ENCODE measurements at regions not wholly inside any gene's neighbourhood (a gene's known extent, or its start where the extent isn't known, plus 50 kb on each side); places are given as distances from the start of the nearest gene placed in this dataset.

DNA sequence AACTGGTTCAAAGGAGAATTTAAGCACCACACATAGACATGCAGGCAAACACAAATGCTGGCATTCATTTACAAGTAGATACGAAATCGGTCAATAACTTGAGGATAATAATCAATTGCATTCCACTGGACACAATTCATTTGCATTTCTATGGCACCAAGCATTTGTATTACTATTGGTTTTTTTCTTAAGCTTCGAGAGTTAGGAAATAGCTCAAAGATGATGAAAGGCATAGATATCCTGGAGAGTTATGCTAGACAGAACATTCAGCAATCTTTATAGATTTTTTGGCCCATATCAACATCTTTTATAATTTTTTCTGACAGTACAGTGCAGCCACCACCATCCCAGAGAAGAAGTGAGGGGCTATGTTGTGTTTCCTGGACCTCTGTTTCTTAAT, 544.4 kb downstream of the MIAT start:
- TF ChIP-seq GATA3 (IDR thresholded peaks at IDR 0.05; ENCODE audit: low read depth, low read length) (no peak), GATA2 (IDR thresholded peaks at IDR 0.05; ENCODE audit: low read depth, low read length) (no peak)

GRCh38 chr22:27203276-27203660, 545.9 kb downstream of the MIAT start:
- no peak for TF ChIP-seq GATA3 (IDR thresholded peaks at IDR 0.05; ENCODE audit: low read depth, low read length)
- no peak for TF ChIP-seq GATA2 (IDR thresholded peaks at IDR 0.05; ENCODE audit: low read depth, low read length)

DNA sequence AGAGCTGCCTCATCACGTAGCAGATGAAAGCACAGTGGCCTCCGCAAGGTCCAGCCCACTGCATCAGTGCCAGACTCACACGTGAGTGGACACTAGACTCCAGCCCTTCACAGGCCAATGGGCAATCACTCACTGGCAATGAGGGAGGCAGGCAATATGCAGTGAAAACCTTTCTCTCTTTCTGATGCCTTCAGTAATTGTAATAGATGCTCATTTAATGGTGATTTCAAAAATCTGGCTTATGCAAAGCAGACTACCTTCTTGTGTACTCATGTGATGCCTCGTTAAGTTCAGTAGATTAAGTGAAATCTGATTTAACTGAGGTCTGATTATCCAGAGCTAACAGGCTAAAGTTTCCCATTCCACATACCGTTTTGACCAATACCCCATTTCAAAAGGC, 546.9 kb downstream of the MIAT start:
- TF ChIP-seq GATA2 (IDR thresholded peaks at IDR 0.05; ENCODE audit: low read depth, low read length) (no peak), GATA3 (IDR thresholded peaks at IDR 0.05; ENCODE audit: low read depth, low read length) (no peak)

- TF ChIP-seq GATA3 (IDR thresholded peaks at IDR 0.05; ENCODE audit: low read depth, low read length) (no peak), GATA2 (IDR thresholded peaks at IDR 0.05; ENCODE audit: low read depth, low read length) (no peak)
These were observed 547.4 kb downstream of the MIAT start for GRCh38 chr22:27204817-27205216.

GRCh38 chr22:27205492-27206373, 548.3 kb downstream of the MIAT start:
- TF ChIP-seq GATA3 (IDR thresholded peaks at IDR 0.05; ENCODE audit: low read depth, low read length), result no peak
- TF ChIP-seq GATA2 (IDR thresholded peaks at IDR 0.05; ENCODE audit: low read depth, low read length), result no peak

DNA sequence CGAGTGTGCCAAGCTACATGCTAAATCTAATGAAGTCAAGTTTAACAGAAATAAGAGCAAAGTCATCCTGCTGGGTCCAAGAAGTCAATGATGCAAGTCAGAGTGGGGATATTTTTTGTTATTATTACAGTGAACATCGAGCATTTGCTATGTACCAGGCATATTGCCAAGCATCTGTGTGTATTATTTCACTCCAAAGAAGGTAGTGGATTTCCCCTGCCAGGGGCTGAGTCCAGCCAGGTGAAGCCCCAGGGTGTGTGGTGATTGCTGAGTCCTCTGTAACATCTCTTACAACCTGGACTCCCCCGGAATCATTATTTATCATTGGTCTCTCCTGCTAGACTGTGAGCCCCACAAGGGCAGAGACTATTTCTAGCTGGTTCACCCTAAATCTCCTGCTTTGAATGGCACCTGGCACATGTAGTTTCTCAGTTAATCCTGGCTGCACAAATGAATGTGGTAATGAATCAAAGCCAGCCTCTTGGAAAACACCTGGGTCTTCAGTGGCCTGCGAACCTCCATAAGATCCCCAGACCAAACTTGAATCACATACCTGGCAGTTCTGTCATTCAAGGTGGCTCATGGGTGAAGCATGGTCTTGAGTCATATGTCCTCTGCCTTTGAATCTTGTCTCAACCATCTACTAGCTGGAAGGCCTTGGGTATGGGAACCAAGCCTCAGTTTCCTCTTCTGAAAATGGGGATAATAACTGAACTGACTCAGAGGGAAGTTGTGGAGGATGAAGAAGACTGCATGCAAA, 549.2 kb downstream of the MIAT start:
- no peak for TF ChIP-seq GATA2 (IDR thresholded peaks at IDR 0.05; ENCODE audit: low read depth, low read length)
- no peak for TF ChIP-seq GATA3 (IDR thresholded peaks at IDR 0.05; ENCODE audit: low read depth, low read length)

DNA sequence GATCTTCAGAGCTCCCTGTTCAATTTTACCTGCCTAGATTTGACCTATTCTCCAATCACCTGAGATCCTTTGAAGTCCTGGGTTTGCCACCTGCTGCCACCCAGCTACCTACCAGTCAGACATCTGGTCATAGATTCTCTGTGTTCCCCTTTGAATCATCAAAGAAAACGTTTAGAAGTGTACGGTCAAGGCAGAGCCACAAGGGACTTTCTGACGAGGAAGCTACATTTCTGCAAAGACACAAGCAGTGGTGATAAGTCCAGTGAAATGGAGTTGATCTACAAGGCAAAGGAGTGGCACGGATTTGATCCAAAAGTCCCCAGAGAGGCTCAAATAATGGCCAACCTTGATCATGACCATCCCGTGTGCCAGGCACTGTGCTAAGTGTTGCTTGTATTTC, 549.9 kb downstream of the MIAT start:
- TF ChIP-seq GATA3 (IDR thresholded peaks at IDR 0.05; ENCODE audit: low read depth, low read length), result no peak

DNA sequence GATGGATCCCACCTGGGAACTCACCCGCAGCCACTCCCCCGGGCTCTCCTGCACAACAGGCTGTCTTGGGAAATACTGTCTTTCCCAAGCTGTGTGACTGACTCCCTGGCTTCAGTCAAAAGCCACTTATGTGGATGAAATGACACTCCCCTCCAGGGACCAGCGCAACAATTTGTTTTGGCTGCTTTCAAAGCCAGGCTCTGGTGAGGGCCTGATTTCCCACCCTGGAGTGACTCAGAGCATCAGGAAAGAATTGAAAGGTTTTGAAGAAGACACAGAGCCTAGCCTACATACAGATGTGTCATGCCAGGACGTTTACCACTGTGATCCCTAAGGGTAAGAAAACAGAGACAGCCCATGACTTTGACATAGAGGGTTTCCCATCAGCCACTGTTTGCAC, 550.5 kb downstream of the MIAT start:
- TF ChIP-seq GATA2 (IDR thresholded peaks at IDR 0.05; ENCODE audit: low read depth, low read length) (no peak), GATA3 (IDR thresholded peaks at IDR 0.05; ENCODE audit: low read depth, low read length) (no peak)

DNA sequence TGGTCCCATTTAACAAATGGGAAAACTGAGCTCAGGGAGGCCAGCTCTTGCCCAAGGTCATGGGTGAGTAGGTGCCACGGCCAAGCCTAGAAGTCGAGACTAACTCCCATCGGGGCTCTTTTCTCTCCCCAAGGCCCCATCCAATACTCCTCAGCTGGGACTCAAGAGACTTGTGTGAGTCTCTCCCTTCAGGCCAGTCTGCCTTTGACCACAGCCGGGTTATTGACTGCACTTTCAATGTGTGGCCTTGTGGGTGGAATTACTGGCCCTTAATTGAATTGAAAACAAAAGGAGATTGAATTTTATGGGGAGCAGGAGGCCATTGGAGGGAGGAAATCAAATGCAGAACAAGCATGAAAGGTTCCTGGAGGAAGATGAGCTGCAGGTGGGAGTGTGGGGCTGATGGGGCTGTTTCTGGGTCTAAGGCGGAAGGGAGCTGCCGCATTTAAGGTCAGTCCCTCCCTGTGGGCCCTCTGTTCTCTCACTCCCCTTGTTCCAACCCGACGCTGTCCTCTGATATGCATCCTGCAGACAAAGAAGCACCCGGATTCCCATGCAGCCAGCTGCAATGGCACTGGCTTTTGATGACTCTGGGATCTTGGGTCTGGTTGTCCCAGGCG, 552.8 kb downstream of the MIAT start:
- TF ChIP-seq GATA2 (IDR thresholded peaks at IDR 0.05; ENCODE audit: low read depth, low read length), result no peak
- TF ChIP-seq GATA3 (IDR thresholded peaks at IDR 0.05; ENCODE audit: low read depth, low read length), result no peak

- no peak for TF ChIP-seq GATA3 (IDR thresholded peaks at IDR 0.05; ENCODE audit: low read depth, low read length)
These were observed 554.7 kb downstream of the MIAT start for GRCh38 chr22:27212102-27212501.

DNA sequence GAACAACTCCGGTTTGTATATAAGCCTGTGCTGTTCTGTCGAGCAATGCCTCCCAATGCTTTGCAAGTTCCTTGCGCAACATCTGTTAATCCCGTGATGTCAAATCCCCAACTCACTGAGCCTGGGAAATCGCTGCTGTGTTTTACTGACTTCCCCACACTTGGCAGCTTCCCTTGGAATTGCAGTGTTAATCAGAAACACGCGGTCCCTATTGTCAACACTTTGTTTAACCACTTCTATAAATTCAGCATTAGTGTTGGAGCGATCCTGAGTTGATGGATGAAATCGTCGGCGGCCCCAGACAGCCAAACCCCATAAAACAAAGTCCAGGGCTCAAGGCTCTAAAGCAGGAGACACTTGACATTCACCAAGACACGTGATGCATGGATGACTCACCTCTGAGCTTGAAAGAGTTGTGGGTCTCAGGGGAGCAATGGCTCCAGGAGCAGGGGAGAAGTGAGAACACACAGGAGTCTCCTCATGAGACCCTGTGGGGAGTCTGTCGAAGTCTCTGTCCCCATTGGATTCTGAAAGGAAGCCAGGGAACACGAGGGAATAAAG, 555.3 kb downstream of the MIAT start:
- TF ChIP-seq GATA3 (IDR thresholded peaks at IDR 0.05; ENCODE audit: low read depth, low read length), result no peak
- TF ChIP-seq GATA2 (IDR thresholded peaks at IDR 0.05; ENCODE audit: low read depth, low read length), result no peak

DNA sequence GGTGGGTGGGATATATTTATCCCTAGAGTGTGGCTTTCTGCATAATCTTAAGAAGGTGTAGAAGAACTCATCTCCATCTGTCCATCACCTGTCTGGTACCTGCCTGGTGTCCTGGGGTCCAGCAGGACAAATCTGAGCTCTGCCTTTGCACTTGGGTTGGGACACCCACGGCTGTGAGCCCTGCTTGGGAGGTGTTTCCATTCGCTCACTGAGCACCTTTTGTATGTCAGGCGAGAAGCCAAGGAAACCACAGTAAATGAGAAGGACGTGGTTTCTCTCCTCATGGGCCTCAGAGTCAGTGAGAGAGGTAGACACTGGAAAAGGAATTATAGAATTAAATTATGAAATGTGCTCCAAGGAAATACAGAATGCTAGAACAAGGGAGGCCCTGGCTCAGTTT, 555.9 kb downstream of the MIAT start:
- TF ChIP-seq GATA2 (IDR thresholded peaks at IDR 0.05; ENCODE audit: low read depth, low read length), result no peak
- TF ChIP-seq GATA3 (IDR thresholded peaks at IDR 0.05; ENCODE audit: low read depth, low read length), result no peak

DNA sequence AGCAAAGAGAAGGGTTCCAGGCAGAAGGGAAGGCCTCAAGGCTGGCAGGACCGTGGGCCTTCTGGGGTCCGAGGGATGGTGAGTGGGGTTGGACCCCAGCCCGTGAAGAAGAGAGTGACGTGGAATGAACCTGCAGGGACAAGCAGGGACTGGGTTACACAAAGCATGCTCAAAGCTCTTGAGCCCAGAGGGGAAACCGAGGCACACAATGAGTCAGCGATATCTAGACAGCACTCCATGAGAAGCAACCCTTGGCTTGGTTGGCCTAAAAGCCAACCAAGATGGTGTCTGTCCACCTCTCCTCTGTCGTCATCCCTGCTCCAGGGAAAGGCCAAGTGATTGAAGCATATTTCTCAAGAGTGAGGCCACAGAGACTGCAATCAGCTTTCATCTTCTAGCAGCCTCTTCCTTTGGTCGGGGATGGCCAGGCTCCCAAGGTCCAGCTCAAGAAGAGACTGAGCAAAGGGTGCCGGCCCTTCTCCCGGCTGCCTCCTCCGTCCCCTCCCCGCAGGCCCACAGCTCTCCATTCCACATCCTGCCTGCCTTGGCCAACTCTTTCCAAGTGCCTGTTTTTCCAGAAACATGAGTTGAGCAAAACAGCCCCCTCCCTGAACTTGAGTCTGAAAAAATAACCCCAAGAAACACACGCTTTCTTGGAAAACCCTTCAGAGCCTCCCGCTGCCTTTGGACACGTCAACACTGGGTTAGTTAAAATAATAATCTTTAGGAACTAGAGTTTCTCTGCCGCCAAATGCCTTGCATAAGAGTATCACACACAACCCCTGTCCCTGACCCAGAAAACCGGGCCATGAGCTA, 556.6 kb downstream of the MIAT start:
- TF ChIP-seq GATA3 (IDR thresholded peaks at IDR 0.05; ENCODE audit: low read depth, low read length), result no peak
- TF ChIP-seq GATA2 (IDR thresholded peaks at IDR 0.05; ENCODE audit: low read depth, low read length), result no peak

DNA sequence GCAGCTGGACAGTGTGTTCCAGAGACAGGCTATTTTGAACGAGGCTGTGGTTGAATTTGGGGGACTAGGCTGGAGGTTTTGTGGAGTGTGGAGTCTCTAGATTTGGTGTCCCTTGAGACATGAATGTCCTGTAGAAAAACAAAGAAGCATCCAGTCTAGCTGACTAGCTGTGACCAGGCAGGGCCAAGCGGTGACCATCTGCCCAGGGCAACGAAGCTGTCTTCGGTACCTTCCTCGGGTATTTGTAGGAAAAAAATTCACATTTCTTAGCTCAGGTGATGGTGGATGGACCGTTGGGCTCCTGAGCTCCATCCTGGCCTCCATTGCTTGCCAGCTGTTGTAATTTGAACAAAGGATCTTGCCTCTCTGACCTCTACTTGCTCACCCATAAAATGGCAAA, 557.3 kb downstream of the MIAT start:
- TF ChIP-seq GATA3 (IDR thresholded peaks at IDR 0.05; ENCODE audit: low read depth, low read length) (no peak), GATA2 (IDR thresholded peaks at IDR 0.05; ENCODE audit: low read depth, low read length) (no peak)
